LNCaP clone FGC (cell line): ENCODE measurements at regions not wholly inside any gene's neighbourhood (a gene's known extent, or its start where the extent isn't known, plus 50 kb on each side); places are given as distances from the start of the nearest gene placed in this dataset.

Experiments used
- DNase-seq: peaks from one replicate; pipeline ENCODE4 v3.0.0-alpha.2; 2011; ENCODE audit warnings: low read depth
- H3K4me3 ChIP-seq: 2 replicates; pipeline ENCODE4 v1.5.1; 2011; ENCODE audit warnings: mild to moderate bottlenecking, low read depth, low read length, control low read depth
- CTCF ChIP-seq: IDR thresholded peaks from 2 replicates; pipeline ENCODE4 v1.5.1; 2012; ENCODE audit warnings: mild to moderate bottlenecking; ENCODE audit not compliant: control insufficient read depth, insufficient read depth; ENCODE audit errors: extremely low read depth

GRCh38 chr1:189500778-189501177 lies 976.9 kb downstream of the BRINP3 start:
- DNase-seq, result no peak
- H3K4me3 ChIP-seq, result no peak overlapping the region
- TF ChIP-seq CTCF, result no peak

DNA sequence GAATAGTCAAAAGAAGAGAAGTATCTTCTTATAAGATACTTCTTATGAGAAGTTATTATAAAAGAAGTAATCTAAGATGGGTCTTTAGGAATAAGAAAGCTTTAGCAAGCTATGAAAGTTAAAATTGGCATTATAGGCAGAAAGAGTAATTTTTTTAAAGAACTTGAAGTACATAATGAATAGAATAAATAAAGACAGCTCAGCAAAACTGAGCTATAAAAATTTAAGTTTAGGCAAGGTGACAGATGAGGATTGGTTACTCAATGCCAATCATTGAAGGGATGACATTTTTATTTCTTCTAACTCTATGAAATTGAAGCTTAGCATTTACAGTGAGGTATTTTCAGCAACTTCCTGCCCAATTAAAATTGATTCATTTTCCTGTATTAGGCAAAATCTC lies 966.8 kb downstream of the BRINP3 start:
- TF ChIP-seq CTCF, result no peak
- no peak for DNase-seq
- no peak overlapping the region for H3K4me3 ChIP-seq

GRCh38 chr1:189513091-189513490 lies 964.6 kb downstream of the BRINP3 start:
- H3K4me3 ChIP-seq, result no peak overlapping the region
- no peak for TF ChIP-seq CTCF
- no peak for DNase-seq

GRCh38 chr1:189522441-189522840 lies 955.2 kb downstream of the BRINP3 start:
- no peak for TF ChIP-seq CTCF
- DNase-seq, result no peak
- no peak overlapping the region for H3K4me3 ChIP-seq

GRCh38 chr1:189524501-189524900 lies 953.2 kb downstream of the BRINP3 start:
- no peak overlapping the region for H3K4me3 ChIP-seq
- no peak for DNase-seq
- TF ChIP-seq CTCF, result no peak

- no peak for DNase-seq
- no peak overlapping the region for H3K4me3 ChIP-seq
- no peak for TF ChIP-seq CTCF
These were observed 947.5 kb downstream of the BRINP3 start for GRCh38 chr1:189530162-189530561.

DNA sequence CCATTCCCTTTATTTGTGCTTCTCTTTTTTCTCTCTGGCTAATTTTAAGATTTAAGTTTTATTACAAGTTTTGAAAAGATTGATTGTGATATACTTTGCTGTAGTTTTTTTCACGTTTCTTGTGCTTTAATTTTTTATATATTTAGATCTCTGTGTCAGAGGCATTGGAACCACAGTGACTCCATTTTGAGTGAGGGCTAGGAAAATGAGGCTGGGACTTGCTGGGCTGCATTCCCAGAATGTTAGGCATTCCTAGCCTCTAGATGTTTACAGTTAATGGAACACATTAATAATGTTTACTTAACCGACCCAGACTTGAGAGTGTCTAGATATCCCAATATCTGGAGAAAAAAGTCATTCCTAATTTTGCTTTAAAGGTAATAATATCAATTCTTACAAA lies 939.4 kb downstream of the BRINP3 start:
- DNase-seq, result no peak
- TF ChIP-seq CTCF, result no peak
- H3K4me3 ChIP-seq, result no peak overlapping the region
